ENCODE measurements at regions not wholly inside any gene's neighbourhood (a gene's known extent, or its start where the extent isn't known, plus 50 kb on each side); places are given as distances from the start of the nearest gene placed in this dataset.

- ChIA-PET POLR2A (interaction anchor here (0.7 kb wide), 1 partner anchor 38 kb away, joined by 4 read pairs; no protein-coding TSS in a partner anchor), CTCF (ENCODE audit: unreplicated experiment) (no interaction called here)
- Histone ChIP-seq H3K4me2 (ENCODE audit: low read length) (no peak overlapping the region), H3K9me2 (ENCODE audit: insufficient read depth, low read length) (no peaks in the 10 kb centered on the region), H3K79me2 (ENCODE audit: insufficient read depth, low read depth, low read length) (no peaks in the 10 kb centered on the region), H3K4me1 (ENCODE audit: insufficient read depth, low read length, poor library complexity, severe bottlenecking) (no peaks in the 10 kb centered on the region), H3K27ac (ENCODE audit: low read depth, low read length, poor library complexity, severe bottlenecking) (no peak overlapping the region), H4K20me1 (ENCODE audit: insufficient read depth, low read length) (no peaks in the 10 kb centered on the region), H3K9me3 (ENCODE audit: low read length) (no peaks in the 10 kb centered on the region), H3K36me3 (ENCODE audit: insufficient read depth, low read length) (no peaks in the 10 kb centered on the region), H3K4me3 (ENCODE audit: low read depth, low read length, poor library complexity, severe bottlenecking) (no peak overlapping the region), H2AFZ (ENCODE audit: low read length) (no peak overlapping the region)
- no TSS peak for BruUV-seq (replicated peaks)
- DNase-seq (ENCODE audit: low spot score) = no peak
- TF ChIP-seq, protein P1, sequence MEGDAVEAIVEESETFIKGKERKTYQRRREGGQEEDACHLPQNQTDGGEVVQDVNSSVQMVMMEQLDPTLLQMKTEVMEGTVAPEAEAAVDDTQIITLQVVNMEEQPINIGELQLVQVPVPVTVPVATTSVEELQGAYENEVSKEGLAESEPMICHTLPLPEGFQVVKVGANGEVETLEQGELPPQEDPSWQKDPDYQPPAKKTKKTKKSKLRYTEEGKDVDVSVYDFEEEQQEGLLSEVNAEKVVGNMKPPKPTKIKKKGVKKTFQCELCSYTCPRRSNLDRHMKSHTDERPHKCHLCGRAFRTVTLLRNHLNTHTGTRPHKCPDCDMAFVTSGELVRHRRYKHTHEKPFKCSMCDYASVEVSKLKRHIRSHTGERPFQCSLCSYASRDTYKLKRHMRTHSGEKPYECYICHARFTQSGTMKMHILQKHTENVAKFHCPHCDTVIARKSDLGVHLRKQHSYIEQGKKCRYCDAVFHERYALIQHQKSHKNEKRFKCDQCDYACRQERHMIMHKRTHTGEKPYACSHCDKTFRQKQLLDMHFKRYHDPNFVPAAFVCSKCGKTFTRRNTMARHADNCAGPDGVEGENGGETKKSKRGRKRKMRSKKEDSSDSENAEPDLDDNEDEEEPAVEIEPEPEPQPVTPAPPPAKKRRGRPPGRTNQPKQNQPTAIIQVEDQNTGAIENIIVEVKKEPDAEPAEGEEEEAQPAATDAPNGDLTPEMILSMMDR (conservative IDR thresholded peaks at IDR 0.05; ENCODE audit: low read length) = no peak
- TF ChIP-seq EZH2phosphoT487 (IDR thresholded peaks at IDR 0.05; ENCODE audit: borderline replicate concordance, low read depth, low read length) = no peak
- intact Hi-C loops (cut with micrococcal nuclease; ENCODE audit: unreplicated experiment) = no loop called here
These were observed 129.0 kb downstream of the SOX4 start for GRCh38 chr6:21722510-21722909.

DNA sequence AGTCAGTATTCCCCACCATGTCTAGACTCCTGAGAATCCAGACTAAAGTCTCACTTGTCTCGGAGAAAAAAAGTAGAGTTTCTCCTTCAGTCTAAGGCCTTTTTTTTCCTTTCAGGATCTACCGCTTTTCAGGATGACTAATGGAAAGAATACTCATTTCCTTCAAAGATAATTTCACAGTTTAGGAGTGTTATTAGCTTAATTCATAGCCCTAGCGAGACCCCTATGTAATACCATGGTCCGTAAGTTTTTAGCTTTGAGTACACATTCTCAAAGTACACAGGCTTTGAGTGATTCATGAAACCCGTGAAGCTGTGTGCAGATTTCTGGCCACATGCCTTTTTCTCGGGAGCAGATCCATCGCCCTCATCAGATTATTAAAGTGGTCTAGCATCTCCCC is 133.1 kb downstream of the SOX4 start:
- Histone ChIP-seq H3K36me3 (ENCODE audit: insufficient read depth, low read length) (no peaks in the 10 kb centered on the region), H3K4me3 (ENCODE audit: low read depth, low read length, poor library complexity, severe bottlenecking) (no peak overlapping the region), H3K9me3 (ENCODE audit: low read length) (no peaks in the 10 kb centered on the region), H3K4me1 (ENCODE audit: insufficient read depth, low read length, poor library complexity, severe bottlenecking) (no peaks in the 10 kb centered on the region), H2AFZ (ENCODE audit: low read length) (no peak overlapping the region), H3K9me2 (ENCODE audit: insufficient read depth, low read length) (no peaks in the 10 kb centered on the region), H4K20me1 (ENCODE audit: insufficient read depth, low read length) (no peaks in the 10 kb centered on the region), H3K79me2 (ENCODE audit: insufficient read depth, low read depth, low read length) (no peaks in the 10 kb centered on the region), H3K4me2 (ENCODE audit: low read length) (no peak overlapping the region), H3K27ac (ENCODE audit: low read depth, low read length, poor library complexity, severe bottlenecking) (no peak overlapping the region)
- intact Hi-C loops (cut with micrococcal nuclease; ENCODE audit: unreplicated experiment) = no loop called here
- BruUV-seq (replicated peaks) = no TSS peak
- ChIA-PET POLR2A (interaction anchor here (0.6 to 1.0 kb wide), 3 partner anchors 20 to 1899 kb away, joined by 3 to 5 read pairs (median 3); no protein-coding TSS in a partner anchor), CTCF (ENCODE audit: unreplicated experiment) (no interaction called here)
- no peak for TF ChIP-seq EZH2phosphoT487 (IDR thresholded peaks at IDR 0.05; ENCODE audit: borderline replicate concordance, low read depth, low read length)
- TF ChIP-seq, protein P1 (conservative IDR thresholded peaks at IDR 0.05; ENCODE audit: low read length) = no peak
- no peak for DNase-seq (ENCODE audit: low spot score)

DNA sequence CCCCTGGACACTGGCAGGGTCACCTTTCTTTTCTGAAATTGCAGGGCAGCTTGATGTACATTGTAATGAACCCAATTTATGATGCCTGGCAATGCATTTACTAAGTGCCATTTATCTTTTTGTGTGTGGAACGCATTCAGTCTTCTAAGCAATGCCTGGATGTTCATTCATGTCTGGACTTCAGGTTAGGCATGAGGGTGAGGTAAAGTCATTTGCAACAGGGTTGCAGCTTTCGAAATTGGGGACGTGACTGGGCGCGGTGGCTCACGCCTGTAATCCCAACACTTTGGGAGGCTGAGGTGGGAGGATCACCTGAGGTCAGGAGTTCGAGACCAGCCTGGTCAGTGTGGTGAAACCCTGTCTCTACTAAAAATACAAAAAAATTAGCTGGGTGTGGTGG is 134.6 kb downstream of the SOX4 start:
- Histone ChIP-seq H3K4me3 (ENCODE audit: low read depth, low read length, poor library complexity, severe bottlenecking) (no peak overlapping the region), H3K79me2 (ENCODE audit: insufficient read depth, low read depth, low read length) (no peaks in the 10 kb centered on the region), H2AFZ (ENCODE audit: low read length) (no peak overlapping the region), H3K9me3 (ENCODE audit: low read length) (no peaks in the 10 kb centered on the region), H4K20me1 (ENCODE audit: insufficient read depth, low read length) (no peaks in the 10 kb centered on the region), H3K4me2 (ENCODE audit: low read length) (no peak overlapping the region), H3K36me3 (ENCODE audit: insufficient read depth, low read length) (no peaks in the 10 kb centered on the region), H3K27ac (ENCODE audit: low read depth, low read length, poor library complexity, severe bottlenecking) (no peak overlapping the region), H3K9me2 (ENCODE audit: insufficient read depth, low read length) (no peaks in the 10 kb centered on the region), H3K4me1 (ENCODE audit: insufficient read depth, low read length, poor library complexity, severe bottlenecking) (no peaks in the 10 kb centered on the region)
- no peak for TF ChIP-seq EZH2phosphoT487 (IDR thresholded peaks at IDR 0.05; ENCODE audit: borderline replicate concordance, low read depth, low read length)
- TF ChIP-seq, protein P1 (conservative IDR thresholded peaks at IDR 0.05; ENCODE audit: low read length) = no peak
- DNase-seq (ENCODE audit: low spot score) = no peak
- ChIA-PET POLR2A (no interaction called here), CTCF (ENCODE audit: unreplicated experiment) (no interaction called here)
- intact Hi-C loops (cut with micrococcal nuclease; ENCODE audit: unreplicated experiment) = no loop called here
- BruUV-seq (replicated peaks) = no TSS peak
